ENCODE measurements at regions not wholly inside any gene's neighbourhood (a gene's known extent, or its start where the extent isn't known, plus 50 kb on each side); places are given as distances from the start of the nearest gene placed in this dataset.

DNA sequence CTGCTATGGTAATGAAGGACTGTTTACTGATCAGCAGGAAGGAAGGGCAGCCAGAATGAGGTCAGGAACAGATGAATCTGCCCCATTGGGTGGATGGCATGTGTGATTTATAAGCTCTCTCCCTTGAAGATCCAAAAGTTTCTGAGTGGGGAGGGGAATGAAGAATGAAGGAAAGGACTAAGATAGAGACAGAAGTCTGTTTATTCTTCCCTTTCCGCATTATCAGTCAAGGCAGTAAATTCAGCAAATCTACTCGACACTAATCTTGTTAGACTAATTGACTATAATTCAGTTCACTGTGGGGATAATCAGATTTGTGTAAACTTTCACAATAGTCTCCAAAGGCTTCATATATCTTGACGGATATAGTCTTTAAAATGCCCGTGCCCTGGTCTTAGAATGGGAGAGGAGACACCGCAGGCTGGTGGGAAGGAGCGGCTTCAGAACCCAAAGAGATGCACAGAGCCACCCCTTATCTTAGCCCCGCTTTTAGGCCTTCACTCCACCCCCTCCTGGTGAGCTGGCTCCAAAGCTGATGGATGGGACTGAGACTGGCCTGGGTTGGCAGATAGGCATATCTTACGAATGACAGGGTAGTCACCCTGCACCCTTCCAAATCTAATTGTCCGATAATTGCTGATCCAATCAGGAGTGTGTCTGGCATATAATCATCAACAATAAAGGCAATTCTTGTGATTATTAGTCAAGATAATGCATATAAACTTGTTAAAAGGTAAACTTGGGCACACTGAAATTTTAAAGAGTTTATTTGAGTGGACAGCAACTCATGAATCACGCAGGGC lies 76.0 kb upstream of the PPM1J start:
- DNase-seq (ENCODE audit: low read depth in 4 of 4, low spot score in 2 of 4): no peak

DNA sequence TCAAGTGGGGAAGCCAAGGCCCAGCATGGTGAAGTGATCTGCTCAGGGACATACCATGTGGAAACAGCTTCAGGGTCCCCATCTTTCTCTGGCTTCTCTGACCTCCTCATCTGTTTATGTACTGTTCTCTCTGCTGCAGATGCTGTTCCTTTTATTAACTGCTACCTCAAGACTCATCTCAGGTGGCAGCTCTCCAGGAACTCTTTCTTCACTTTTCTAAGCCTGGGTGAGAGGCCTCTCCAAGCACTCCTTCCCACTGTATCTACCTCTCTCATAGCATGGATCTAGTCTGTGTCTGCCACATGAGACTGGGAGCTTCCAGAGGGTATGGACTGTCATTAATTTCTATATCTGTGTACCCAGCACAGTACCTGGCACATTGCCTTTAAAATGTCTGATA lies 73.4 kb upstream of the PPM1J start:
- DNase-seq (ENCODE audit: low read depth in 4 of 4, low spot score in 2 of 4): no peak

DNA sequence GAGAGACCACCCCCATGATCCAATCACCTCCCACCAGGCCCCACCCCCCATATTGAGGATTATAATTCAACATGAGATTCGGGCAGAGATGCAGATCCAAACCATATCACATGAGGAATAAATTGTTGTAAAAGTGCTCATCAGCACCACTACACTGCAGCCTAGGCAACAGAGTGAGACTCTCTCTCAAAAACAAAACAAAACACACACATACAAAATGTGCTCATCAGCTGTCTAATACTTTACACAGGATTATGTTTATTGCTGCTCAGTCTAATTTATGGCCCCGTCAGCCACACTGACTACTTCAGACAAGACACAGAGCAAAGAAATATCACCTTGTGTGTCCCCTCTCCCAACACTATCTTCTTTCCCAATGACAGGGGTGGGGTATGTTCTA lies 72.9 kb upstream of the PPM1J start:
- no peak for DNase-seq (ENCODE audit: low read depth in 4 of 4, low spot score in 2 of 4)

DNA sequence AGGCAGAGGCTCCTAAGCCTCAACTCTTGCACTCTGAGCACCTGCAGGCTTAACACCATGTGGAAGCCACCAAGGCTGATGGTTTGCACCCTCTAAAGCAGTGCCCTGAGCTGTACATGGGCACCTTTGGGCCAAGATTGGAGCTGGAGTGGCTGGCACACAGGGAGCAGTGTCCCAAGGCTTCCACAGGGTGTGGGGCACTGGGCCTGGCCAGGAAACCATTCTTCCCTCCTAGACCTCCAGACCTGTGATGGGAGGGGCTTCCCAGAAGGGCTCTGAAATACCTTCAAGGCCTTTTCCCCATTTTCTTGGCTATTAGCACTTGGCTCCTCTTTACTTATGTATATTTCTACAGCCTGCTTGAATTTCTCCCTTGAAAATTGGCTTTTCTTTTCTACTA lies 67.9 kb upstream of the PPM1J start:
- DNase-seq (ENCODE audit: low read depth in 4 of 4, low spot score in 2 of 4): no peak

DNA sequence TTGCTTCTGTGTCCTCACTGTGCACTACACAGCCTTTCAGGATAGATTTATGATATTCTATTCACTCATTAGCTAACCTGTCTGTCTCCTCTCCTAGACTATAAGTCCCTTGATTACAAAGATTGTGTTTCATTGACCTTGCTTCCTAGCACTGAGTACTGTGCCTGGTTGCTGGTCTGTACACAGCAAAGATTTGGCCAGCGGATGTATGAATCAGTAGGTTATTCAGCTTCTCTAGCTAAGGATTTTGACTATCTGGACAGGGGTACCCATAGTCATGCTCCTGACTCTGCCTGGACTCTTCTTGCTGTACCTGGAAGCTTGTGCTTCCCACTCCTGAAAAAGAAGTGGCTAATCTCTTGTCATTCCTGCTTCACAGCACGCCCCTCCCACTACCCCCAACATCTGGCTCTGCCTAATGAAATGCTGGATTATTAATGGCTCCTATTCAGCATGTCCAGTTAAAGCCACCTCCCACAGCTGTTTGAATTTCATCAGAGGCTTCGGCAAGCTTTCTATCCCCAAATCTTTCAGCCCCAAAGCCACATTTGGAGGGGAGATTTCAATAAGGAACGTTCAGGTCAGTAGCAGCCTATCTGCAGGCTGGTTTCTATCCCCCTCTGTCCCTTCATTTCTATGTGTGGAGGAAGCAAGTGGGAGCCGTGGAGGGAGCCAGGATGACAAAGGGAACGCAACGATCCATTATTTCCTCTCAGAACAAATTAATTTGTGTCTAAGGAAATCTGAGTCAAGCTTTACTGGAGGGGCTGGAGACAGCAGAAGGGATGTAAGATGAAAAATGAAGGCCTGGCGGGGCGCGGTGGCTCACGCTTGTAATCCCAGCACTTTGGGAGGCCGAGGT lies 64.8 kb upstream of the PPM1J start:
- DNase-seq (ENCODE audit: low read depth in 4 of 4, low spot score in 2 of 4): no peak

DNA sequence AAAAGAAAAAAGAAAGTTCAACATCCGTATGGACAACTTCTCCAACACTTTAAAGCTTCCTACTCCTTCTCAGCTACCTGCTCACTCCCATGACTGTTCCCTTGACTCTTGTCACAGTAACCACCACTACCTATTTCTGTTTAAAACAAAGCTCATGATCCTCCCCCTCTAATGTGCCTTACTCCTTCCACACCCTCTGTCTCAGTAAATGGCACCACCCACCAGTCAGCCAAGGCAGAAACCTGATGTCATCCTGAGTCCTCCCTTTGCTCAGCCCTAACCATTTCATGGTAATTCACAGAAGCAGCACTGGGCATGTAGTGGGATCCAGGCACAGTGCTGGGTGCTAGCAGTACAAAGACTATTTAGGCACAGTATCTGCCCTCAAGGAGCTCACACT lies 63.0 kb upstream of the PPM1J start:
- no peak for DNase-seq (ENCODE audit: low read depth in 4 of 4, low spot score in 2 of 4)

DNA sequence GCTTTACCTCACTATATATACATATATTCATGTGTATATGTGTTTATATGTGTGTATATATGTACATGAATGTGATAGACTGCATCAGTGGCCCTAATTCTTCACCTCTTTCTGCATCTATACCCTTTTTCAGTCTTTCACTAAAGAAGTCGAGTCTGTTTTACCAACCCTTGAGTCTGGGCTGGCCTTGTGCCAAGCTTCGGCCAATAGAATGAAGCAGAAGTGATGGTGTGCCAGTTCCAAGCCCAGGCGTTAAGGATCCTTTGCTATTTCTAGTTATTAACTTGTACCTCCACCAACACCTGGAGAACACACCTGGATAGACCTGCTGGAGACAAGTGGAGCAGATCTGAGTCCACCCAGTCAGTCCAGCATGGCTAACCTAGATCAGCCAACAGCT lies 61.6 kb upstream of the PPM1J start:
- DNase-seq (ENCODE audit: low read depth in 4 of 4, low spot score in 2 of 4): no peak

DNA sequence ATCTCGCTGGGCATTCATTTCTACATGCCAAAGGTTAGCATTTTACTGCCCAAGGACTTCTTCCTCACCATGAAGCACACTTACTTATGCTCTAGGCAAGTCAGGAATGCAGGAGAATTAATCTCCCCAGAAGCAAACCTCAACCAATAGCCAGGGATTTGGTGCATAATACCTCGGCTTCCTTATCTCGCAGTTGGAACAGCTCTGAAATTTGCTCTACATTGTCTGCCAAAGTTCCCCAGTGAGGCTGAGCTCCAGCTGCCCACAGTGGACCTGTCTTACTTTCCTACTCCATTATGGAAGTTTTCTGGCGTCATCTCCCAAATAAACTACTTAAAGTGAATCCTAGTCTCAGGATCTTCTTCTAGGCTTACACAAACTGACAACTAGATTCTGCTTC lies 57.6 kb upstream of the PPM1J start:
- no peak for DNase-seq (ENCODE audit: low read depth in 4 of 4, low spot score in 2 of 4)

DNA sequence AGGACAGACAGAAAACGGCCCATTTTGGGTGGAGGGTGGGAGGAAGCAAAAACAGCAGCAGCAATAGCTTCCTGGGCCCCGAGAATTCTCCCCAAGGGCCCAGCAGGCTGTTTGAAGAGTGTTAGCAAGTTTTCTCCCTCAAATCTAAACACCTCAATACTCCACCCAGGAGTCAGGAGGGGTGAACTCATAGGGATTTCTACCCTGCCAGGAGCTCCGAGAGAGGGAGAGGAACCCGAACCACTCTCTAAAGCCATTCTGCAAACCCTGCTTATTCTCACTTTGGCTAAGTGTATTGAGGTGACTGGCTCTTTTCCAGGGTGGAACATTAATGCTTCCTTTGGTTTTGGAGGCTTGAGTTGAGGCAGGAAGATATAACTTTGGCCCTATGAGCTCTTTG lies 55.6 kb upstream of the PPM1J start:
- DNase-seq (ENCODE audit: low read depth in 4 of 4, low spot score in 2 of 4): no peak

DNA sequence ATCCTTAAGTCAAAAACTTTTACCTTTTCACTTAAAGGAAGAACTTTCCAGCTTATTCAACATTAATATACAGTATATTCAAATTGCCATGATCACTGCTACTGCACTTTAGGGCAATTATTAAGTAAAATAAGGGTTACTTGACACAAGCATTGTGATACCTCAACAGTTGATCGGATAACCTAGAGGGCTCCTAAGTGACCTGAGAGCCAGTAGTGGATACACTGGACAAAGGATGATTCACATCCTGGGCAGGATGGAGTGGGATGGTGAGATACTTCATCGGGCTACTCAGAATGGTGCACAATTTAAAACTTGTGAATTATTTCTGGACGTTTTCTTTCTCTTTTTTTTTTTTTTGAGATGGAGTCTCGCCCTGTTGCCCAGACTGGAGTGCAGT lies 54.5 kb upstream of the PPM1J start:
- DNase-seq (ENCODE audit: low read depth in 4 of 4, low spot score in 2 of 4): no peak

DNA sequence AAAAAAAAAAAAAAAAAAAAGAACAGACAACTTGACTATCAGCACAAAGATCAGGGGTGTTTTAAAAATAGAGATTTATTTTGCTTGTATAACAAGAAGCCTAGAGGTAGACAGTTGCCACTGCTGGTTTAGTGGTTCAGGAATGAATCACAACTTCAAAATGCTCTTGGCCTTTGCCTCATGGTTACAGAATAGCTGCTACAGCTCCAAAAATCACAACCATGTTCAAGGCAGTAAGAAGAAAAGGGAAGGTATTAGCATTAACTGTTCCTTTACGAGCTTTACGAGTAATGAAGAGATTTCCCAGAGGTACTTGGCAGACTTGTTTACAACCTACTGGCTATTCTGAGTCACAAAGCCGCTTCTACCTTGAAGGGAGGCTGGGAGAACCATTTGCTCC lies 52.5 kb upstream of the PPM1J start:
- DNase-seq (ENCODE audit: low read depth in 4 of 4, low spot score in 2 of 4): no peak

All from left renal cortex interstitium (tissue), 4 donors.